Esophagus squamous epithelium (tissue), 4 donors: ENCODE measurements at regions not wholly inside any gene's neighbourhood (a gene's known extent, or its start where the extent isn't known, plus 50 kb on each side); places are given as distances from the start of the nearest gene placed in this dataset.

Source experiments
- CTCF ChIP-seq, 6 experiments: fragments of 450-650 bp in 4 of 6; fragments of 200-600 bp in 2 of 6; sonication (generic) in 2 of 6; IDR thresholded peaks; one replicate each; pipeline ENCODE4 v1.5.1; 2016 to 2019; ENCODE audit warnings: antibody characterized with exemption in 6 of 6, mild to moderate bottlenecking in 4 of 6, moderate library complexity in 4 of 6
- POLR2A ChIP-seq, 4 donors: fragments of 450-650 bp; IDR thresholded peaks; one replicate each; pipeline ENCODE4 v1.6.1; 2017; ENCODE audit warnings: antibody characterized with exemption in 4 of 4, mild to moderate bottlenecking in 4 of 4, moderate library complexity in 3 of 4

- TF ChIP-seq CTCF (IDR thresholded peaks at IDR 0.05) (no peak), POLR2A (IDR thresholded peaks at IDR 0.05) (no peak)
Measured at GRCh38 chr6:153944201-153944600, 94.8 kb upstream of the OPRM1 start.
